ENCODE measurements at regions not wholly inside any gene's neighbourhood (a gene's known extent, or its start where the extent isn't known, plus 50 kb on each side); places are given as distances from the start of the nearest gene placed in this dataset.

DNA sequence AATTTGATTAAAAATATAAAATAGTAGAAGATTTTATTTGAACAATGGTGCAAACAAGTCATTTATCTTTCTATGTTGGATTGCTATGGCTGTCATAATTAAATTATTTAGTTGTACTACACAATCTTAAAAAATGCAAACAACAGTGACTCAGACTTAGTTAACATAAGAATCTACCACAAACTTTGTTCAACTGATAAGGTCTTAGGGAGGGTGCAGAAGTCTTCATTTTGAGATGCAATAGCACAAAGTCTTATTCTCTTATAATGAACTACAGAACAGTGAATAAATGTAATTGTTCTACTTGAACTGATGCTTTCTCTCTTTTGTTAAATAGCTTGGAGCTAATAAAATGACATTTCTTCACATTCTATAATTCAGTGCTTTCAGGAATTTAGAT lies 482.8 kb upstream of the NAALADL2 start:
- TF ChIP-seq CTCF (conservative IDR thresholded peaks at IDR 0.05; ENCODE audit: low read depth, low read length) = no peak
- no peak for TF ChIP-seq EZH2 (IDR thresholded peaks at IDR 0.05; ENCODE audit: borderline replicate concordance, low read depth, low read length, poor library complexity, severe bottlenecking)

Measured in A673 (cell line).